BLaER1 (cell line): ENCODE measurements at regions not wholly inside any gene's neighbourhood (a gene's known extent, or its start where the extent isn't known, plus 50 kb on each side); places are given as distances from the start of the nearest gene placed in this dataset.

Source experiments
- H3K27ac ChIP-seq: shearing (Covaris generic); formaldehyde crosslinking; 2 replicates; pipeline ENCODE4 v1.8.1; 2022
- H3K27me3 ChIP-seq: shearing (Covaris generic); formaldehyde crosslinking; 2 replicates; pipeline ENCODE4 v1.8.1; 2022
- H3K36me3 ChIP-seq: shearing (Covaris generic); formaldehyde crosslinking; 2 replicates; pipeline ENCODE4 v1.8.1; 2022
- H3K4me1 ChIP-seq: shearing (Covaris generic); formaldehyde crosslinking; 2 replicates; pipeline ENCODE4 v1.8.1; 2022
- H3K4me2 ChIP-seq: shearing (Covaris generic); formaldehyde crosslinking; 2 replicates; pipeline ENCODE4 v1.8.1; 2022
- H3K4me3 ChIP-seq: shearing (Covaris generic); formaldehyde crosslinking; 2 replicates; pipeline ENCODE4 v1.8.1; 2022
- H3K9ac ChIP-seq: shearing (Covaris generic); formaldehyde crosslinking; 2 replicates; pipeline ENCODE4 v1.8.1; 2022
- H3K9me3 ChIP-seq: shearing (Covaris generic); formaldehyde crosslinking; 2 replicates; pipeline ENCODE4 v1.8.1; 2022
- H4K20me1 ChIP-seq: shearing (Covaris generic); formaldehyde crosslinking; 2 replicates; pipeline ENCODE4 v1.8.1; 2022
- Cebpa-rat ChIP-seq: shearing (Covaris generic); IDR thresholded peaks from 2 replicates; pipeline ENCODE4 v1.8.1; 2022

- no peak for TF ChIP-seq Cebpa-rat
- Histone ChIP-seq H3K27ac (no peak overlapping the region), H3K4me1 (no peaks in the 10 kb centered on the region), H3K9ac (no peak overlapping the region), H3K36me3 (no peaks in the 10 kb centered on the region), H3K9me3 (no peaks in the 10 kb centered on the region), H3K4me2 (no peak overlapping the region), H3K27me3 (no peaks in the 10 kb centered on the region), H4K20me1 (no peaks in the 10 kb centered on the region), H3K4me3 (no peak overlapping the region)
These were observed 687.0 kb upstream of the NECTIN3 start for GRCh38 chr3:110384601-110385000.

- Histone ChIP-seq H3K27ac (no peak overlapping the region), H3K9ac (no peak overlapping the region), H4K20me1 (no peaks in the 10 kb centered on the region), H3K4me2 (no peak overlapping the region), H3K4me3 (no peak overlapping the region), H3K9me3 (no peaks in the 10 kb centered on the region), H3K36me3 (no peaks in the 10 kb centered on the region), H3K4me1 (no peaks in the 10 kb centered on the region), H3K27me3 (no peaks in the 10 kb centered on the region)
- TF ChIP-seq Cebpa-rat: no peak
These were observed 682.6 kb upstream of the NECTIN3 start for GRCh38 chr3:110389005-110389404.

GRCh38 chr3:110390372-110390771 is 681.2 kb upstream of the NECTIN3 start:
- H4K20me1 ChIP-seq: no peaks in the 10 kb centered on the region
- no peak overlapping the region for H3K9ac ChIP-seq
- H3K4me3 ChIP-seq: no peak overlapping the region
- no peaks in the 10 kb centered on the region for H3K36me3 ChIP-seq
- TF ChIP-seq Cebpa-rat: no peak
- no peaks in the 10 kb centered on the region for H3K9me3 ChIP-seq
- no peak overlapping the region for H3K27ac ChIP-seq
- H3K4me1 ChIP-seq: no peaks in the 10 kb centered on the region
- no peaks in the 10 kb centered on the region for H3K27me3 ChIP-seq
- no peak overlapping the region for H3K4me2 ChIP-seq

DNA sequence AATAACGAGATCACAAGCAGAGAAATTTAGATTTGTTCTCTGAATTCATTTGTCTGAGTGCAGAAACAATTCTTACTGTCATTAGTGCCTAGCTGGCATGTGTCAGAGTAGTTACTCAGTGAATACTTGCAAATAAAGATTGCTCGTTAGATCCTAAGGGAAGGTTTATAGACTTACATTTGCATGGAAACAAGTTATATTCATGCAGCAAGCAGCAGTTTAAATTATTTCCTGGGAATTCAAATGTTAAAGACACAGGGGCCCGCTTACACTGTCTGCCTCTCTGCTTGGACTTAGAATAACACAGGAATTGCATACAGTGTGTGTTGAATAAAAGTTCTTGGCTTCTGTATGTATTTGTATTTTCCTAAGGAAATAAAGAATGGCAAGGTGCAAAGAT is 680.6 kb upstream of the NECTIN3 start:
- H3K27ac ChIP-seq: no peak overlapping the region
- TF ChIP-seq Cebpa-rat: no peak
- no peaks in the 10 kb centered on the region for H3K27me3 ChIP-seq
- H3K4me3 ChIP-seq: no peak overlapping the region
- no peak overlapping the region for H3K9ac ChIP-seq
- no peaks in the 10 kb centered on the region for H3K36me3 ChIP-seq
- no peak overlapping the region for H3K4me2 ChIP-seq
- no peaks in the 10 kb centered on the region for H3K9me3 ChIP-seq
- no peaks in the 10 kb centered on the region for H3K4me1 ChIP-seq
- H4K20me1 ChIP-seq: no peaks in the 10 kb centered on the region

DNA sequence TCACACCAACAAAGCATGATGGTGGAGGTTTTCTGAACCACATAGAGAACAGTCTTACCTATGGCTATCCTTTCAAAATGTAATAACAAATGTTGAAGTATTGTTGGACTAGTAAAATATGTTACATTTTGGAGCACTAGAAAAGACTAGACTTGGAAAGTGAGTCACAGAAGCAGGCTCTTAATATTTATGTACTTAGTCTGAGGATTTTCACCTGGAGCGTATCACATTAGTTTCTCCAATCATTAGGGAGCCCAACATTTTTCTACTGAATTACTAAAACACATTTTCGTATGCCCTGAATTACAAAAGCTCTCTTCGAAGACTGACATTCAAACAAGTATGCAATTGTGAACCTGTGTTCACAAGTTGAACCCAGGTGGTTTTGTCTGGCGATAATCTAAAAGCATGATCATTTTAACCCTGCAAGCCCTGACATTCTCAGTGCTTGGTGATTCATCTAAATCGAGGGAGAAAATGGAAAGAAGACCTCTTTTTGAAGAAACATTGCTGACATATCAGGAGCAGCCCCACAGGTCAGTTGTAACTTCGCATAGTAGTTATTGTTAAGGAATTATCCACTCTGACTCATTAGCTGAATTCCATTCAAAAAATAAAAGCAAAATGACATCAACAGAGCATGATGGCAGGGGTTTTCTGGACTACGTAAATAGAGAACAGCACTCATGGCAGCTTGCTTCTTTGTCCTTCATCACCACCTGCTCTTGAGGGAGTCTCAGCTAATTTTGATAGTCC is 679.8 kb upstream of the NECTIN3 start:
- Histone ChIP-seq H3K4me2 (no peak overlapping the region), H3K4me1 (no peaks in the 10 kb centered on the region), H4K20me1 (no peaks in the 10 kb centered on the region), H3K4me3 (no peak overlapping the region), H3K9me3 (no peaks in the 10 kb centered on the region), H3K27me3 (no peaks in the 10 kb centered on the region), H3K27ac (no peak overlapping the region), H3K36me3 (no peaks in the 10 kb centered on the region), H3K9ac (no peak overlapping the region)
- no peak for TF ChIP-seq Cebpa-rat

DNA sequence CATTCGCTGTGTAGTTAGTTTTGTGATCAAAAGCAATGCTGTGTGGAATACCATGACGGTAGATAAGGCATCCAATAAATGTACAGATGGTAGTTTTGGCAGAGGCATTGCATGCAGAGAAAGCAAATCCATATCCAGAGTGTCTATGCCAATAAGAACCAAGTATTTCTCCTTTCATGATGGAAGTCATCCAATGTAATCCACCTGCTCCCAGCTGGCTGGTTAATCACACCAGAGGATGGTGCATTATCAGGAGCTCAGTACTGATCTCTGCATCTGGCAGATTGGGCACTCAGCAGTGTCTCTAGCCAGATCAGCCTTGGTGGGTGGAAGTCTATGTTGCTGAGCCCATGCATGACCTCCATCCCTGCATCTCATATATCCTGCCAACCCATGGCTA is 677.7 kb upstream of the NECTIN3 start:
- Histone ChIP-seq H3K4me1 (no peaks in the 10 kb centered on the region), H3K4me3 (no peak overlapping the region), H3K9ac (no peak overlapping the region), H3K27me3 (no peaks in the 10 kb centered on the region), H3K9me3 (no peaks in the 10 kb centered on the region), H4K20me1 (no peaks in the 10 kb centered on the region), H3K27ac (no peak overlapping the region), H3K4me2 (no peak overlapping the region), H3K36me3 (no peaks in the 10 kb centered on the region)
- no peak for TF ChIP-seq Cebpa-rat

- H3K36me3 ChIP-seq: no peaks in the 10 kb centered on the region
- H3K27me3 ChIP-seq: no peaks in the 10 kb centered on the region
- no peak overlapping the region for H3K27ac ChIP-seq
- no peaks in the 10 kb centered on the region for H4K20me1 ChIP-seq
- H3K4me3 ChIP-seq: no peak overlapping the region
- H3K9ac ChIP-seq: no peak overlapping the region
- no peaks in the 10 kb centered on the region for H3K4me1 ChIP-seq
- H3K9me3 ChIP-seq: no peaks in the 10 kb centered on the region
- TF ChIP-seq Cebpa-rat: no peak
- H3K4me2 ChIP-seq: no peak overlapping the region
These were observed 674.5 kb upstream of the NECTIN3 start for GRCh38 chr3:110397115-110397514.

GRCh38 chr3:110400315-110400714 is 671.3 kb upstream of the NECTIN3 start:
- Histone ChIP-seq H3K4me1 (no peaks in the 10 kb centered on the region), H3K4me2 (no peak overlapping the region), H3K27me3 (no peaks in the 10 kb centered on the region), H3K9me3 (no peaks in the 10 kb centered on the region), H3K36me3 (no peaks in the 10 kb centered on the region), H4K20me1 (no peaks in the 10 kb centered on the region), H3K27ac (no peak overlapping the region), H3K9ac (no peak overlapping the region), H3K4me3 (no peak overlapping the region)
- no peak for TF ChIP-seq Cebpa-rat

DNA sequence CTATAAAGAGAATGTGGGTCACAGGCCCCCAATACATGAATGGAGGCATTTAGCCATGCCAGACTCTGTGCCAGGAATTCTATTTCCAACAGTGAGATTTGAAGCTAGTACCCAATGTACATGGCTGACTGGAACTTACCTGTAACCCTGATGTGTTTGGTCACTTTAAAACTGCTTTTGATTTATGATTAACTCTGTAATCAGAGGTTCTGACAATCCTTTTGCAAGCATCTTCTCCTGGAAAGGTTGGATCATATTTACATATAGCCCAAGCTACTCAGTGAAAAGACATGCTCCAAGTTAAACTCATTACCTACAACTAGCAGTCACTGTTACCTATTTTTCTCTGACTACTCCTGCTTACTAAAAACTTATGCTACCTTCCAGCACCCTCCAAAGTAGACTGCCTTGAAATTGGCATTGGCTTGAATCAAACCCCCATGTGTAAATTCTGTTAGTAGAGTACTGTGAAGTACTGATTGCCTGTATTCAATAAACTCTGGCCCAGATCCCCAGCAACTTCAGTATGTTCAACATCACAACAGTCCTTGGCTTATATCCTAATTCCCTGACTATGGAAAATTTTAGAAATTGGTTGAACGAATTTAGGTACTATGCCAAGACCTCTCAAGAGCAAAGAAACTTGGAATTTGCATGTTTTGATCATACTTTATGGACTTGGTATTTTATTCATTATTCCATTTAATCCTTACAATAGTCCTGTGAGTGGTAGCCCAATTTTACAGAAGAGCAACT is 665.6 kb upstream of the NECTIN3 start:
- H3K9ac ChIP-seq: no peak overlapping the region
- no peaks in the 10 kb centered on the region for H3K4me1 ChIP-seq
- no peak overlapping the region for H3K4me2 ChIP-seq
- no peaks in the 10 kb centered on the region for H4K20me1 ChIP-seq
- H3K36me3 ChIP-seq: no peaks in the 10 kb centered on the region
- no peak for TF ChIP-seq Cebpa-rat
- H3K27ac ChIP-seq: no peak overlapping the region
- no peaks in the 10 kb centered on the region for H3K27me3 ChIP-seq
- H3K9me3 ChIP-seq: no peaks in the 10 kb centered on the region
- H3K4me3 ChIP-seq: no peak overlapping the region

DNA sequence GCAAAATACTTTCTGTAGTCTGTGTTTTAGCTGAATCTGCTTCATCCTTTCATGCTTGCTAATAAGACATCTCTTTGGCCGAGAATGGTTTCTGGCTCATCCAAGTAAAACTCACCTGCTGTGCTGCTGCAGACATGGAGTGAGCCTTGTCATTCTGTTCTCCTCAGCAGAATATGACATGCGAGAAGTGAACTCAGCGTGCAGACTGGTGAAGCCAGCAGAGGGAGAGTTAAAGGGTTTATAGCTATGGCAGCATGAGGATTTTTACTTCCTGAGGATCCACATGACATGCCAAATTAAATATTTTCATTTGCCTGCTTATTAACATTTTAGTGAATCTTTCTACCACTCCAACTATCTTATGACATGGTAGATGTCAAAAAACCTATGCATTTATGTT is 658.4 kb upstream of the NECTIN3 start:
- no peaks in the 10 kb centered on the region for H3K4me1 ChIP-seq
- no peaks in the 10 kb centered on the region for H4K20me1 ChIP-seq
- H3K27me3 ChIP-seq: no peaks in the 10 kb centered on the region
- no peaks in the 10 kb centered on the region for H3K36me3 ChIP-seq
- H3K9me3 ChIP-seq: no peaks in the 10 kb centered on the region
- no peak overlapping the region for H3K4me2 ChIP-seq
- no peak overlapping the region for H3K9ac ChIP-seq
- no peak for TF ChIP-seq Cebpa-rat
- H3K4me3 ChIP-seq: no peak overlapping the region
- H3K27ac ChIP-seq: no peak overlapping the region
